ENCODE measurements at regions not wholly inside any gene's neighbourhood (a gene's known extent, or its start where the extent isn't known, plus 50 kb on each side); places are given as distances from the start of the nearest gene placed in this dataset.
A peak's percentile ranks its signal among the peaks of the same experiment; 100 is the strongest.
"Not testable (repeated sequence)": the region's sequence is repeated elsewhere in the genome, so short reads cannot be mapped to it uniquely, and the experiment has no call there.

- peak; percentile 68 to 97 for DNase-seq
Observed at GRCh38 chr12:124673801-124674617, 106.6 kb upstream of the NCOR2 start.

- not testable (repeated sequence) for DNase-seq
Observed at GRCh38 chr12:124669271-124669721, 101.9 kb upstream of the NCOR2 start.

- no peak for DNase-seq
Observed at GRCh38 chr12:124668602-124669001, 101.2 kb upstream of the NCOR2 start.

- no peak for DNase-seq
Observed at GRCh38 chr12:124667506-124668326, 100.3 kb upstream of the NCOR2 start.

DNA sequence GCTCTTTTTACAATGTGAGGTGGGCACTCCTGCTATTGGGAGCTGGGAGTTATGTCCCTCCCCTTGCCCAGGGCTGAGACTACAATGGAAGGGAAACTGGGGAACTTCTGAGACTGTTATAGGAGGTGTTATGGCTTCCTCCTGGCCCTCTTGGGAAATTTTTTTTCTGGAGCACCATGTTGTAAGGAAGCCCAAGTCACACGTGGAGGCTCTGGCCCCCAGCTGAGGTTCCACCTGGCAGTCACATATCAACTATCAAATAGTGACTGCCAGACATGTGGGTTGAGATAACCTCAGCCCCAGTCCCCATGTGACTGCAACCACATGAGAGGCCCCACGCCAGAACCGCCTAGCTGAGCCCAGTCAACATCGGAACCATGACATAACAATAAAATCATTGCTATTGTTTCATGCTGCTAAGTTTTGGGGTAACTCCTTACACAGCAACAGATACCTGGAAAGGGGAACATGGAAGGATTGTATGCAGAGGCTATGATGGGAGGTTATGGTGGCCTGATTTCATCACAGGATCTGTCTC, 99.4 kb upstream of the NCOR2 start:
- DNase-seq = no peak

DNA sequence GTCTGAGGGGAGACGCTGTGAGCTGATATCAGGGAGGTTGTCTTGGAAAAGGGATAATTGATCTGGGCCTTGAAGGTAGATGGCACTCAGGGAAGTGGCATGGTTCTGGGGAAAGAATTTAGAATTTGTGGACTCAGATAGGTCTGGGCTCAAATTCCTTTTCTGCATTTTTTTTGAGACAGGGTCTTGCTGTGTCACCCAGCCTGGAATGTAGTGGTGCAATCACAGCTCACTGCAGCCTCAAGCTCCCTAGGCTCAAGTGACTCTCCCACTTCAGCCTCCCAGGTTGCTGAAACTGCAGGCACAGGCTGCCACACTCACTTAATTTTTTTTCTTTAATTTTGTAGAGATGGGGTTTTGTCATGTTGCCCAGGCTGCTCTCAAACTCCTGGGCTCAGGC, 98.1 kb upstream of the NCOR2 start:
- DNase-seq = no peak

DNA sequence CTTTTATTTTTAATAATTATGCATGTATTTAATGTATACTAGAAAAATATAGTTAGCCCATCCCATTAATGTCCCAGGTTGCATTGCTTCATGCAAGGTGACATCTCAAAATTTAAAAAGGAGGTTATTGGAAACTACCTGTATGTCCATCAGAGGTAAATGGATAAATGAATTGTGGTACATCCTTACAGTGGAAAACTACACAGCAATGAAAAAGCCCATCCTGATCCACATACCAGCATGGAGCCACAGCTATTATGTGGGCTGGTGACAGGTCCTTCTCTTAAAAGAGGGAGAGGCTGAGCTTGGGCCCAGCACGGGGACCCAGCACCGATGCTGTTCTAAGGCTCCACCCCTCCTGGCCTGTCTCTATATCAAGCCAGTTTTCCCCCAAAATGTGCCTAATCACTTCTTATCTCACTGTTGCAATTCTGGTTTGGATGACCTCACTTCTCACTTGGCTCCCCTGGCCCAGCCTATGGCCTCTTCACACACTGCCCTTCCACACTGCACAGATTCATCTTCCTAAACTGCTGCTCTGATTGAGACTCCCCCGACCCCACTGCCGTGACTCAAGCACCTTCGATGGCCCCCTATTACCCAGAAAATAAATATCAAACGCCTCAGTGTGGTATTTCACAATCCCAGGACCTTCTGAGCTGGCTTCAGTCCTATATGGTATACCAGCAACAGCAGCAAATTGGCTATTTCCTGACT, 97.1 kb upstream of the NCOR2 start:
- no peak for DNase-seq

DNA sequence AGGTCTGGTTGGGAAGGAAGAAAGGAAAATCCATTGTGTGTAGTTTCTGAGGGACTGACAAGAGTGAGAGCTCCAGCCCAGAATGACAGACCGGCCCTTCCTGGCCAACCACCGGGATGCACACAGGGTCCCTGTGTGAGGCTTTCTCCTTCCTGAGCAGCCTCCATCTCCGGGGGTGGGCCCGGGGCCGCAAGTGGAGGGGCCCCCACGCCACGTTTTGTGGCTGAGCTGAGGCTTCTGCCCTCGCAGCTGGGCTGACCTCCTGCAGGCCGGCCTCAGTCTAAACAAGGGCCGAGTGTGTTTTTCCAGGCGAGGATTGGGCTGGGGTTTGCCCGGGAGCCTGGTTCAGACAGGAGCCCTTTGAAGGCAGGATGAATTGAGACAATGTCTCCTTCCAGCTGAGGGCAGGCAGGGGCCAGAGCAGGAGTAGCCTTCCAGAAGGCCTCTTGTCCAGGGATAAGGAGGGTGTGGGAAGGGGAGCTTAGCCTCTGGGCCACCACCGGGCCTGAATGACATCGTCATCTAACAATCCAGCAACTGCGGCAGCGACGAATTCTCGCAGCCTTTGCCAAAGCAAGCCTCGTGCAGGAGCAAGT, 96.5 kb upstream of the NCOR2 start:
- DNase-seq = no peak

- no peak for DNase-seq
Observed at GRCh38 chr12:124663206-124663605, 95.8 kb upstream of the NCOR2 start.

- no peak for DNase-seq
Observed at GRCh38 chr12:124661341-124661740, 93.9 kb upstream of the NCOR2 start.

GRCh38 chr12:124660851-124661250, 93.4 kb upstream of the NCOR2 start:
- no peak for DNase-seq

DNA sequence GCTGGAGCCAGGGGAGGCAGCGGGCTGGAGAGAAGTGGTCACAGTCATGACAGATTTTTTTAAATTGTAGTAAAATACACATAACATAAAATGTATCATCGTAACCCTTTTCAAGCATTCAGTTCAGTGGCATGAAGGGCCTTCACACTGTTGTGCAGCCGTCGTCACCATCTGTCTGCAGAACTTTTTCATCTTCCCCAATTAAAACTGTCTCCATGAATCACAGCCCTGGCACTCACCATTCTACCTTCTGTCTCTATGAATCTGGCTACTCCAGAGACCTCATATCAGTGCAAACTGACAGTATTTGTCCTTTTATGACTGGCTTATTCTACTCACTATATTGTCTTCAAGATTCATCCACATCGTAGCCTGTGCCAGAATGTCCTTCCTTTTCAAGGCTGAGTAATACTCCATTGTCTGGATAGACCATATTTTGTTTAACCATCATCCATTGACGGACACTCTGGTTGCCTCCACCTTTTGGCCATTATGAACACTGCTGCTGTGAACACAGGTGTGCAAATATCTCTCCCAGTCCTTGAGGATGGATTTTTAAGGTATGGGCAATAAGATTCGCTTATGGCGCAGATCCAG, 91.5 kb upstream of the NCOR2 start:
- no peak for DNase-seq

- DNase-seq = no peak
Observed at GRCh38 chr12:124658302-124658701, 90.9 kb upstream of the NCOR2 start.

DNA sequence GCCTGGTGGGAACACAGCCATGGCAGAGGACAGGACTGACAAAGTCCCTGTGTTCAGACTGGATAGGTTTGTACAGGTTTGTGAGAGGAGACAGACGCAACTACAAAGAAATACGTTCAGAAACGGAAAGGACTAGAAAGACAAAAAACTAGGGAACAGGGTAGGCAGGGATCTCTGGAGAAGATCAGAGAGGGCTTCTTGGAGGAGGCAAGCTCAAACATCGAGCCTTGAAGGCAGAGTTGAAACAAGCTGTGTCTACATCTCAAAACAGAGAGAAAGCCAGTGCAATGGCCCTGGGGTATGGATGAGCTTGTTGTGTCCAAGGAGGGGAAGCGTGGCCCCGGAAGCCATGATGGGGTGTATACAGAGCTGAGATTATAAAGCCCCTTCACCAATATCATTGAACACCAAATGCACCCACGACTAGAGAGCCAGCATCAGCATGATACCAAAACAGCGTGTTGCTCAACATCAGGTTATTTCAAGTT, 89.6 kb upstream of the NCOR2 start:
- DNase-seq = no peak

DNA sequence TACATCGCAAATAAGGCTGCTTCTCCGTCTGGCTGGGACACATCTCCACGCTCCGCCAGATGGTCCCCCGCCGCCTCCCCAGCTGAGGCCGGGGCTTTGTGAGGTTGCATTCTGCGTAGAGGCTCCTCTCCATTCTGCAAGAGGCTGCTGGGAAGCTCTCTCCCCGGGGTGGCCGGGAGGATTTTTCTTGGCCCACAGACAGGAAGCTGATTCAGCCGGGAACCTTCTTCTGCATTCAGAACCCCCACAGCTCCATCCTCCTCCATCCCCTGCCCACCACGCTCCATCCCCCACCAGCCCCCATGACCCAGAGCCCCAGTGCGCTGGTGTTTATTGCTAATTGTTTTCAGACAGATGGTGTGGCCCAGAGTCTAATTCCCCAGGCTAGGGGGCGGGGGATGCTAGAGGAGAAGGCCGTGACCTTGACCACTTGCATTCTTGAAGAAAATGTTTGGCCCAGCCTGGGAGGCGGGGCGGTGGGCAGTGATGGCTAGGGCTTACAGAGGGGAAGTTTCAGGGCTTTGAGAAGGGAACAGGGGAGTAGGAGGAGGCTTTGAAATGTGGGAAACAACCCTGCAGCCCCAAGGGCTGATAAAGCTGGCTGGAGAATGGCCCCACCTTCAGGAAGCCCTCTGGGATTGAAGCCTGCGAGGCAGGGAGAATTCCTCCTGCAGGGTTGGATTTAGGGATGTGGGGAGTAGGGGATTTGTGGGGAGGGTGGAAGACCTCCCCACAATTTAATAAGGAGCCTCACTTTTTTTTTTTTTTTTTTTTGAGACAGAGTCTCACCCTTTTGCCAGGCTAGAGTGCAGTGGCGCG, 88.5 kb upstream of the NCOR2 start:
- DNase-seq = peak; percentile 25 to 30

DNA sequence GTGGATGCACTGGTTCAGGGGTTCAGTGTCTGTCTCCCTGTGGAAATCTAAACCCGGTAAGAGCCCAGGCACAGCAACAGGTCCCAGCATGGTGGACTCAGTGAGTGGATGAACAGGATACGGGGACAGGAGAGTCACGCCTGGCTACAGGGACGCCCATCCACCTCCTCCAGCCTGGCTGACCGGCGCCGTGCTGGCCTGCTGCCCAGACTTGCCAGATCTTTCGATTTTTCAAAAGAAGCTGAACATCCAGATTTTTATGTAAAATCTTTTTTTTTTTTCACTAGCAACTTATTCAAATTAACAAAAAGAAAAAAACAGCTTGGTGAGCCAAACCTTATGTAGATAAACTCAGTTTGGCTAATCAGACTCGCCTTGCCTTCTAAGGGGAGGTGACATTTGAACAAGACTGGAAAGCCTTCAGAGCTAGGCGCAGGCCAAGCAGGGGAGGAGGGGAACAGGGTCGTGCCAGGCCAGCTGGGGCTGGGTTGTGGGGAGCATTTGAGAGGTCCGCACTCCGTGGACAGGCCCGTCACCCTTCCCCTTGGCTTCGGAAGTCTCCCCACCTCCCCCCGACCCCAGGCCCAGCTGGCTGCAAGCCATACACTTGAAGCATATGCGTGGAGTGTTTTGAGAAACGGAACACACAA, 87.8 kb upstream of the NCOR2 start:
- DNase-seq = peak in 1 of 2 experiments; percentile 63

- no peak for DNase-seq
Observed at GRCh38 chr12:124654666-124655047, 87.2 kb upstream of the NCOR2 start.

- no peak for DNase-seq
Observed at GRCh38 chr12:124653169-124653931, 85.9 kb upstream of the NCOR2 start.

DNA sequence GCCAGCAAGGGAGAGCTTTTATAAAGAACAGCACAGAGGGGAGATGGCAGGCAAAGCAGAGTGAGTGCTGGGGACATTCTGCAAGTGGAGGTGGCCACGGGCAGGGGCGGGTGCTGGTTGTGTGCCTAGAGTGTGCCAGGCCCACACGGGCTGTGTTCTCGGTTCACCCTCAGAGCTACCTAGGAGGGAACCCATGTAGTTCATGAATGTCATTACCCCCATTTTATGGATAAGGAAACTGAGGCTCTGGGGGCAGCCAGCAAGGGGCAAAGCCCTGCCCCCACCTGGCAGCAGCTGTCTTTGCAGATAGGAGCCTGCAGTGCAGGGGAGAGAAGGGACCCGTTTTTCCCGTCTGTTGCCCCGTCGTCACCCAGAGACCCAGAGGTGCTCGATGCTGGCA, 85.2 kb upstream of the NCOR2 start:
- DNase-seq = no peak

Data from cerebellar nuclear complex (tissue), 1 donor.